Ureter (tissue), 1 donor: ENCODE measurements at regions not wholly inside any gene's neighbourhood (a gene's known extent, or its start where the extent isn't known, plus 50 kb on each side); places are given as distances from the start of the nearest gene placed in this dataset.

Source experiments
- DNase-seq: peaks from one replicate; pipeline ENCODE4 v3.0.0-alpha.2; 2020; ENCODE audit warnings: low spot score
- donor health status: DM: yes; HTN: yes; CAD: no.

DNA sequence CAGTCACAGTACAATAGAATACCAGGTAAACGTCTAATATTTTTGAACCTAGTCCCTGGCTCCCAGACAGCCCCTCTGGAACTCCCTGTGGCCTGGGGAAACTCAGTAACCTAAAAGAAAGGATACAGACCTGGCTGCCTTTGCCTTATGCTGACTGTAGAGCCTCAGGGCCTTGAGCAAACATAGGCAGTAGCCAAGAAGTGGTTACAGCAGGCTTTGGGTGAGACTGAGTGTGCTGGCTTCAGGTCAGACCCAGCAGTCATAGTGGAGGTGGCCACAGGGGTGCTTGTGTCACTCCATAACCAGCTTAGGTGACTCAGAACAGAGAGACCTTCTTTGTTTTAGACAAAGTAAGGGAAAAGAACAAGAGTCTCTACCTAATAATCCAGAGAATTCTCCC is 141.8 kb upstream of the PRDX4 start:
- DNase-seq = no peak

DNA sequence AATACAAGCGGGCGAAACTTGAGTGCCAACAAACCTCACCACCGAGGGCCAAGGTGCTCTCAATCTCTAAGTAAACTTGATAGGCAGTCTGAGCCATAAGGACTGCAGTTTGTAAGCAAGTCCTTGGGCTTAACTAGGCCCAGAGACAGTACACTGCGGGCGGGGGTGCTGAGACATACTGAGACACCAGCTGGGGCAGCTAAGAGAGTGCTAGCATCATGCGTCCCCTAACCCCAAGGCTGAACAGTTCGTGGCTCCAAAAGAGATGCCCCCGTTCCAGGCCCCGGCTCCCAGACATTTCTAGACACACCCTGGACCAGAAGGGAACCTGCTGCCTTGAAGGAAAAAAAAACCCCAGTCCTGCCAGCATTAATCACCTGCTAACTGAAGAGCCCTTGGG is 126.8 kb upstream of the PRDX4 start:
- DNase-seq = no peak

DNA sequence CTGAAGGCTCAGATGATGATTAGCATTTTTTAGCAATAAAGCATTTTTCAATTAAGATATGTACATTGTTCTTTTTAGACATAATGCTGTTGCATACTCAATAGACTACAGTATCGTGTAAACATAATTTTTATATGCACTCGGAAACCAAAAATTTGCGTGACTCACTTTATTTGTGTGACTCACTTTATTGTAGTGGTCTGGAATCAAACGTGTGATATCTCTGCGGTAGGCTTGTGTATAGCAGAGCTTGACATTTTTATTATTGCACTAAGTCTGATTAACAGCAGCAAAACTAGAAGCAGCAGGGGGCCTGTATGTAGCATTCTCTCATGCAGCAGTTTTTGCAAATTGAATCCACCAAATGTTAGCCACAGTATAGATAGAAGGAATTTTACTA is 119.1 kb upstream of the PRDX4 start:
- DNase-seq = no peak

DNA sequence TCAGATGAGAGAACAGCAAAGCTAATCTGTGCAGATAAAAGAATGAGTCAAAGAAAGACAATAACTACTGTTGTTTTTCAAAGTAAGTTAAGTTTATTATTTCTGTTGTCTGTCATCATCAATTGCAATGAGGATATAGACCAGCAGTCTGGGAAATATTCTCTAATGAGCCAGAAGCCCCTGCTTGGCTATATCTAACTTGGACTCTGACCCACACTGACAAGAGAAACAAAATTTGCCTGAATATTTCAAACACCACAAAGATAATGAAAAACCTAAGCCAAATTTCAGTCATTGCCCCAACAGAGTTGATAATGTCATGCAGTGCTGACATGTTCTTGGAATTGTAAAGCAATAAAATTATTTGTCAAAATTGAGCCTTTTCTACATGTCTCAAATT is 115.0 kb upstream of the PRDX4 start:
- no peak for DNase-seq

DNA sequence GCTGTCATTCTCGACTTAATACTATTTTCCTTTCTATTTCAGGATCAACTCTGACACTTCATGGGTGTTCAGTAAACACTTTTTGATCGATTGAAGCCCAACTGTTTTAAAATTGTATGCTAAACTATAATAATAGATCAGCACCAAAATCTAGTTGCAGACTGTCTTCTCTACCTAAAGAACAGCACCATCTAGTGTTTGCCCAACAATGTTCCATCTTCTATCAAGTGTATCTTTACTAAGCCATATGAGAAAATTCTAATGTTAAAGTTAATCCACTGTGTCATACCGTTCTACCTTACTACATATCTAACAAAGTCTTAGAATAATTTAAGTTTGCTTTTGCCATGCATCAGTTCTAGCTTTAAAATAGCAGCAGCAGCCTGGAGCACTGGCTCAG is 113.0 kb upstream of the PRDX4 start:
- DNase-seq = no peak

DNA sequence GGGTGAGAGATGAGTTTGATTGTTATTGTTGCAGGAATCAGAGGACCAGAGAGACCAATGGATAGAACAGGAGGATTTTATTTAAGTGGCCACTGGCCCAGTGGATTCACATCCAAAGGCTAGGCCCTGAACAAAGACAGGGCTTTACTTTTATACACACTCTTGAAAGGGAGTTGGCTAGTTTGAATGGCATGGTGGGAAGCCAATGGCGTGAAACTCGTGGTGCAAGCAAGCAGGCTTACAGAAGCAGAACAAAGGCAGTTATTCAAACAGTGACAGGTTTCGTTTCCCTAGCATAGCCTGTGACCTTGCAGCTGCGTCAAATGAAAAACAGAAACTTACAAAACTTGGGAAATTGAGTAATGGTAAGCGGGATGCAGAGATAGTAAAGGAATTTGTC is 110.2 kb upstream of the PRDX4 start:
- no peak for DNase-seq

DNA sequence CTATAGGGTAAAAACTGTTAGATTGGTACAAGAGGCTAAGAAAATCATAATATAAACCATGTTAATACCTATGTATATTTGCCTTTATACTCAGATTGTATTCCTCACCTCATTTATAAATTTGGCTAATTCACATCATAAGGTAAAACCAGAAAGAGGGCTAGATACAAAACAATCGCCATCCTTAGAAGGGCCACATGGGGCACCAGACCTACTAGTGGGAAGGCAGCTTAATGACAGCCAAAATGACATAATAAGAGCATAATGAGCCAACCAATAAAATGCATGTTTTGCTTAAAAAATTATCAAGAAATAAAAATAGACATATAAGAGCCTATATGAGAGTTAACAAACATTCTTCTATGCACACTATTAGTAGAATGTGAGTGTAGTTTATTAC is 107.3 kb upstream of the PRDX4 start:
- DNase-seq = no peak

DNA sequence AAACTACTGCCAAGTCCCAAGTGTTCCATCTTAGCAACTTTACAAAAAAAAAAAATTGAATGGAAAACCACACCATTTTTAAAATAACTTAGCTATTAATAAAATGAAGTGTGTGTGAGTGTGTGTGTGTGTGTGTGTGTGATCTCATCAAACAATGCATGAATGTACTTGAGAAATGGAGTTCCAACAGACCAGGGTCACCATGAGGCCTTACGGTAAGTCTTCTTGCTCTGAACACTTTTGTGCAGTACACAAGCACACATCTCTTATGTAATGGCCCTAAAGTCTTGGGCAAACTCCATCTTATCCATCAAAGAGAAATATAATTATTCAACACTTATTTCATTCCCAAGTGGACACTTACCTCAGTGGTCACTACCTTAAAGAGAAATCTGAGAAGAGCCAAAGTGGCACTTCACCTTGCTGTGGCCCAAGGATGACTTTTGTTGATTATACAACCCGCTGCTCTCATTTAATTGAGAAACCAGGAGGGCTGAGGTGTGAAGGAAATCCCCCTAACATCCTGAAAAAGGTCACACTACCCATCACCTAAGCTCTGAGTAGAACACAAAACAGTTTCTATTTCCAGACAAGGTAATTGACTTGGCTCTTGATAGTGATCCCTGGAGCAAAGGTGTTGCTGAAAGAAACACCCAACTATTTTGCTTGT is 96.5 kb upstream of the PRDX4 start:
- no peak for DNase-seq

DNA sequence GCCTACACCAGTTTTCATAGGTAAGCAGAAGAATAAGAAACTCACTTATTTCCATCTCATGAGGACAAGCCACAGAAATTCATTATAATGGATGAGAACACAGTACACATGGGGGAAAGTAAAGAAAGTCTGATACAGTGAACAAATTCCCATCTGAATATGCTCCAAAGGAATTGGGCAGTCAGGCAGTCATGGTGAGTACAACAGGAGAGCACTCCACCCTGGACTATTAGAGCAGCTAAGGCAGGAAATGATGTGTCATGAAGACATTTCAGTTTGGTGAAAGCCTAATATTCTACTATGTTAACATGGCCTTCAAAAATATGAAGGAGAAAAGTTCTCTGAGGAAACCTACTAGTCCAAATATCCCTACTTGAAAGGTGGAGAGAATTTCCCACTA is 92.0 kb upstream of the PRDX4 start:
- DNase-seq = no peak

DNA sequence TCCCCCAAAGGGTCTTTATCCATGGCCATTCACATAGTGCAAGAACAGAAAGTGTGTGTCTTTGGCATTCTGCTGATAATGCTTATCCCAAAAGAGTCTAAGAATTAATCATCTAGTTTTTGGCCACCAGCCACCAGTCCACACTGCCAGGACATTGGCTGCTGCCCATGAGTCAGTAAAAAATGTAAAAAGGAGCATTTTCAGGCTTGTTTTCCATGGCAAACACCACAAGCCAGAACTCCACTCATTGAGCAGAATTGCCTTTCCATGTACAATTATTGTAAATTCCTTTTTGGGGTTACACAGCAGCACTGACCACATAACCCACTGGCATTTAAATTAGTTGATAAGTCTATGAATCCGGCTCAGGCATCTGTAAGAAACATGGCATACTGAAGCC is 89.2 kb upstream of the PRDX4 start:
- no peak for DNase-seq

DNA sequence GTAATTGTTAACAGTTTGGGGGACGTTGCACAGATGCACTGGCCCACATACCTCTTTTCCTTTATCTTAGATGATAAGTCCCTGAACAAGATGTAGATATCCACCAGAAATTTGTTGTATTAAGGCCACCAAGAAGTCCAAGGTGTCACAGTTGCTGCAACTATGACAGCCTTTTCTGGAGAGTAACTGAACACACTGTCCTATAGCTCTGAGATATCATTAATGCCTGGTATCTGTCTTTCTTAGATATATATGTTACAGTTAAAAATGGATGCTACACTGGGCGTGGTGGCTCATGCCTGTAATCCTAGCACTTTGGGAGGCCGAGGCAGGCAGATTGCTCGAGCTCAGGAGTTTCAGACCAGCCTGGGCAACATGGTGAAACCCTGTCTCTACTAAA is 77.8 kb upstream of the PRDX4 start:
- DNase-seq = no peak

DNA sequence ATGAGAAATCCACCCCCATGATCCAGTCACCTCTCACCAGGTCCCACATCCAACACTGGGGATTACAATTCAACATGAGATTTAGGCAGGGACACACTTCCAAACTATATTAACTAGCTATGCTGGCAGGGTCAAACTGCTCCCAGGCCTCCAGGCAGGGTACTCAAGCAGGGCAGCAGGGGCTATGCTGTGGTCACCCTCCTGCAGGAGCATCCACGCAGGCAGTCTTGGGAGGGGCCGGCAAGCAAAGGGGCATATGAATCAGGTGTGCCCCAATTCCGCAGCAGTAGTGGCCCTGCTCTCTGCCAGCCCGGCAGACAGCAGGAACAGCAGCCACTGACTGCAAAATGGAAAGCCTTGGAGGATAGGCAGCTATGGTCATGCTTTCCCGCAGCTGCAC is 74.6 kb upstream of the PRDX4 start:
- no peak for DNase-seq

DNA sequence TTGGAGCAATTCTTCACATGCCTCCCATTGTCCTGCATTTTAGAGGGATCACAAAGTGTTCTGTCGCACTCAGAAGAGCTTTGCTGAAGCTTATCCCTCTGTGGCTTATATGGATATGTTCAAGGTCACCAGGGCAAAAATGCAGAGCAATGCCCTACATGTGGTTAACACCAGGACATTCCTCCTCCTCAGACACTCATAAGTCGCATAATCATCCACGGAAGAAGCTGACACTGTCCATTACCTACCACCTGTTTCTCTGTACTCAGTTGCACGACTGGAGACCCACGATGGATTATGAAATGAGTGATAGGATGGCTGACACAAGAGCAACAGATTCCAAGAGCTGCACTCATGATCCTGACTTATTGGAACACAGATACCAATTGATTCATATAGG is 68.7 kb upstream of the PRDX4 start:
- no peak for DNase-seq

DNA sequence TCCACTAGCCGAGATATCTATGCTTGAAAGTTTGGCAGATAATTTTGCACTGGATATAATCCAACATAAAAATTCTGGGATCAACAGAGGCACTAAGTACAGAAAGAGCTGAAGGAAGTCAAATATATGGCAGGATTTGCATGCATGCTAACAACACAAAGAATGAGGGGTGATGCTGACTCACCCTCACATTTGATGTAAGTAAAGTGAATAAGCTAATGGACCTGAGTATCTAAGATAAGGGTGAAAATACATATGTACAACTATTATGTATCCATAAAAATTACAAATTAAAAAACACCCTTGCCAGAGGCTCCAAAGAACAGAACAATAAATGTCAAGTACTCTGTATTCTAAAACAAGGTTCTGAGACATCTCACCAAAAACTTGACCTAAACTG is 63.8 kb upstream of the PRDX4 start:
- no peak for DNase-seq

DNA sequence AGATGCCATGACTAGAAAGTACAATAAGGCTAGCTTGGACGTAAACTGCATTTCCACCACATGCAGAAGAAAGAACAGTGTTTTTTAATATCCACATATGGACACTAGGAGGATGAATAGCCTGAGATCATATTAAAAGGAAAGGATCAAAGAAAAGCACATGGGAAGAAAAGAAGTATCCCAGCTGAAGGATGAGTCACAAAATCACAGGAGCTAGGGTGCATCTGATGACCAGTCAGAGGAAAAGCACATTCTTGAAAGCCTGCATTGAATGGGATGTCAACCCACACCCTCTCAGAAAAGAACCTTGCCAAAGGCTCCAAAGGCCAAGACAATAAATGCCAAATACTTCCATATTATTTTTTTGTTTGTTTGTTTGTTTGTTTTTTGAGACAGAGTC is 56.8 kb upstream of the PRDX4 start:
- no peak for DNase-seq

DNA sequence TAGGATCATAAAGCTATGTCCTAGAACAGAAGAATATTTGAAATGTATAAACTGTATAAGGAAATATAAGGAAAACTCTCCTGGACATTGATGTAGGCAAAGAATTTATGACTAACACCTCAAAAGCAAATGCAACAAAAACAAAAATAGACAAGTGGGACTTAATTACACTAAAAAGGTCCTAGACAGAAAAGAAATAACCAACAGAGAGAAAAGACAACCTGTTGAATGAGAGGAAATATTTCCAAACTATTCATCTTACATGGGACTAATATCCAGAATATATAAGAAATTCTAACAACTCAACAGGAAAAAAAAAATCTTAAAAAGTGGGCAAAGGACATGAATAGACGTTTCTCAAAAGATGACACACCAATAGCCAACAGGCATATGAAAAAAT is 54.4 kb upstream of the PRDX4 start:
- DNase-seq = no peak

DNA sequence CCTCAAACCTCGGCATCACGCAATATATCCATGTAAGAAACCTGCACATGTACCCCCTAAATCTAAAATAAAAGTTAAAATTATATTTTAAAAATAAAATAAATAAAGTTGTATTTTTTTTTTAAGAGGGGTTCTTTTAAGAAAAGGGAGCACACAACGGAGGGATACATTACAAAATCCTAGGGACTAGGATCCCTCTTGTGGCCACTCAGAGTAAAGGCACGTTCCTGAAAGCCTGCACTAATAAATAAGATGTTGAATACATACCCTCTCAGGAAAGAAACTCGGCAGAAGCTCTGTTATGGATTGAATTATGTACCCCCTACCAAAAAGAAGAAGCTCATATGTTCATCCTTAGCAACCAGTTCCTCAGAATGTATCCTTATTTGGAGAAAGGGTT is 50.9 kb upstream of the PRDX4 start:
- DNase-seq = no peak
